DOHH2 (cell line): ENCODE measurements at regions not wholly inside any gene's neighbourhood (a gene's known extent, or its start where the extent isn't known, plus 50 kb on each side); places are given as distances from the start of the nearest gene placed in this dataset.

Experiments used
- H3F3A ChIP-seq: fragments of 200-600 bp; sonication (generic), shearing (Covaris generic); 2 replicates; pipeline ENCODE4 v1.6.0; 2016; ENCODE audit warnings: antibody characterized with exemption, mild to moderate bottlenecking; ENCODE audit not compliant: control insufficient read depth, insufficient read depth
- H3K27ac ChIP-seq: fragments of 200-600 bp; sonication (generic); 2 replicates; pipeline ENCODE4 v1.5.1; 2014; ENCODE audit warnings: low read depth, mild to moderate bottlenecking, low read length, moderate library complexity
- H3K27me3 ChIP-seq: fragments of 200-600 bp; sonication (generic); 2 replicates; pipeline ENCODE4 v1.6.1; 2014; ENCODE audit warnings: mild to moderate bottlenecking, low read length, mixed read lengths; ENCODE audit not compliant: control insufficient read depth
- H3K36me3 ChIP-seq: fragments of 200-600 bp; sonication (generic); 2 replicates; pipeline ENCODE4 v1.6.1; 2014; ENCODE audit warnings: mild to moderate bottlenecking, low read length, moderate library complexity, mixed read lengths; ENCODE audit not compliant: control insufficient read depth
- H3K4me1 ChIP-seq: fragments of 200-600 bp; sonication (generic); 2 replicates; pipeline ENCODE4 v1.6.1; 2014; ENCODE audit warnings: mild to moderate bottlenecking, low read length, mixed read lengths; ENCODE audit not compliant: control insufficient read depth
- H3K4me2 ChIP-seq: fragments of 200-600 bp; sonication (generic); 2 replicates; pipeline ENCODE4 v1.6.0; 2014; ENCODE audit warnings: mild to moderate bottlenecking, low read length, moderate library complexity
- H3K4me3 ChIP-seq: fragments of 200-600 bp; sonication (generic); 2 replicates; pipeline ENCODE4 v1.5.1; 2014; ENCODE audit warnings: mild to moderate bottlenecking, low read length, mixed read lengths
- H3K79me2 ChIP-seq: fragments of 200-600 bp; sonication (generic); 2 replicates; pipeline ENCODE4 v1.6.1; 2014; ENCODE audit warnings: mild to moderate bottlenecking, low read length, mixed read lengths; ENCODE audit not compliant: control insufficient read depth
- H3K9me2 ChIP-seq: fragments of 200-600 bp; sonication (generic); replicated peaks from 2 replicates; pipeline ENCODE4 v1.6.1; 2014; ENCODE audit warnings: mild to moderate bottlenecking, low read length, mixed read lengths; ENCODE audit not compliant: control insufficient read depth
- H3K9me3 ChIP-seq: fragments of 200-600 bp; sonication (generic); 2 replicates; pipeline ENCODE4 v1.6.1; 2014; ENCODE audit warnings: antibody characterized with exemption, low read length, mixed read lengths; ENCODE audit not compliant: control insufficient read depth, insufficient read depth
- H4K20me1 ChIP-seq: fragments of 200-600 bp; sonication (generic); 2 replicates; pipeline ENCODE4 v1.6.0; 2014; ENCODE audit warnings: low read depth, mild to moderate bottlenecking, antibody characterized with exemption, low read length, moderate library complexity; ENCODE audit not compliant: control insufficient read depth, insufficient read depth
- CTCF ChIP-seq: fragments of 200-600 bp; sonication (generic); IDR thresholded peaks from one replicate; pipeline ENCODE4 v1.5.1; 2014; ENCODE audit warnings: antibody characterized with exemption, mild to moderate bottlenecking, low read depth, low read length; ENCODE audit not compliant: poor library complexity, severe bottlenecking
- EZH2phosphoT487 ChIP-seq: fragments of 200-600 bp; sonication (generic); IDR thresholded peaks from 2 replicates; pipeline ENCODE4 v1.6.1; 2017; ENCODE audit warnings: borderline replicate concordance, mild to moderate bottlenecking, antibody characterized with exemption, low read length, moderate library complexity, mixed read lengths

- no peaks in the 10 kb centered on the region for H3F3A ChIP-seq
- no peak overlapping the region for H3K4me2 ChIP-seq
- TF ChIP-seq EZH2phosphoT487 (no peak), CTCF (no peak)
- H3K9me3 ChIP-seq = no peaks in the 10 kb centered on the region
- H3K4me3 ChIP-seq = no peak overlapping the region
- H3K27me3 ChIP-seq = no peaks in the 10 kb centered on the region
- H3K27ac ChIP-seq = no peak overlapping the region
- H4K20me1 ChIP-seq = no peaks in the 10 kb centered on the region
- H3K36me3 ChIP-seq = no peaks in the 10 kb centered on the region
- H3K4me1 ChIP-seq = no peaks in the 10 kb centered on the region
- no peaks in the 10 kb centered on the region for H3K9me2 ChIP-seq
- H3K79me2 ChIP-seq = no peaks in the 10 kb centered on the region
These were observed 416.0 kb upstream of the GALNTL6 start for GRCh38 chr4:171397175-171397574.

GRCh38 chr4:171390626-171391025 is 422.6 kb upstream of the GALNTL6 start:
- Histone ChIP-seq H3K9me3 (no peaks in the 10 kb centered on the region), H3K9me2 (no peaks in the 10 kb centered on the region), H3K27me3 (no peaks in the 10 kb centered on the region), H3K4me2 (no peak overlapping the region), H3K4me3 (no peak overlapping the region), H3K79me2 (no peaks in the 10 kb centered on the region), H3F3A (no peaks in the 10 kb centered on the region), H3K4me1 (no peaks in the 10 kb centered on the region), H4K20me1 (no peaks in the 10 kb centered on the region), H3K27ac (no peak overlapping the region), H3K36me3 (no peaks in the 10 kb centered on the region)
- no peak for TF ChIP-seq EZH2phosphoT487
- TF ChIP-seq CTCF = no peak

- H3K9me3 ChIP-seq = no peaks in the 10 kb centered on the region
- H3K36me3 ChIP-seq = no peaks in the 10 kb centered on the region
- no peak for TF ChIP-seq CTCF
- no peak for TF ChIP-seq EZH2phosphoT487
- no peak overlapping the region for H3K4me3 ChIP-seq
- H3F3A ChIP-seq = no peaks in the 10 kb centered on the region
- H4K20me1 ChIP-seq = no peaks in the 10 kb centered on the region
- H3K27me3 ChIP-seq = no peaks in the 10 kb centered on the region
- H3K4me2 ChIP-seq = no peak overlapping the region
- H3K9me2 ChIP-seq = no peaks in the 10 kb centered on the region
- no peaks in the 10 kb centered on the region for H3K79me2 ChIP-seq
- H3K27ac ChIP-seq = no peak overlapping the region
- H3K4me1 ChIP-seq = no peaks in the 10 kb centered on the region
These were observed 434.9 kb upstream of the GALNTL6 start for GRCh38 chr4:171378323-171378722.

GRCh38 chr4:171376724-171377123 is 436.5 kb upstream of the GALNTL6 start:
- Histone ChIP-seq H3K4me2 (no peak overlapping the region), H3K36me3 (no peaks in the 10 kb centered on the region), H3F3A (no peaks in the 10 kb centered on the region), H4K20me1 (no peaks in the 10 kb centered on the region), H3K27ac (no peak overlapping the region), H3K9me3 (no peaks in the 10 kb centered on the region), H3K4me1 (no peaks in the 10 kb centered on the region), H3K79me2 (no peaks in the 10 kb centered on the region), H3K9me2 (no peaks in the 10 kb centered on the region), H3K27me3 (no peaks in the 10 kb centered on the region), H3K4me3 (no peak overlapping the region)
- TF ChIP-seq EZH2phosphoT487 (no peak), CTCF (no peak)
